Activated CD4-positive, alpha-beta T cell treated with anti-CD3 and anti-CD28 coated beads for 36 hours (primary cell): ENCODE measurements at regions not wholly inside any gene's neighbourhood (a gene's known extent, or its start where the extent isn't known, plus 50 kb on each side); places are given as distances from the start of the nearest gene placed in this dataset.
"Not testable (repeated sequence)": the region's sequence is repeated elsewhere in the genome, so short reads cannot be mapped to it uniquely, and the experiment has no call there.

ENCODE experiments used
- ATAC-seq: fragments of 200-7000 bp; cut with Tn5 transposase; one replicate; pipeline ENCODE4 v1.10.0; 2021; ENCODE audit warnings: mild to moderate bottlenecking, moderate library complexity
- CTCF ChIA-PET: fragments of 350-600 bp; sonication (Branson Sonifier 250); formaldehyde crosslinking; loops from one replicate; lab custom pipeline; 2021; ENCODE audit warnings: antibody characterized with exemption; lab: Charles Lee
- POLR2A ChIA-PET: fragments of 350-600 bp; sonication (Branson Sonifier 250); formaldehyde crosslinking; loops from one replicate; lab custom pipeline; 2021; ENCODE audit warnings: antibody characterized with exemption, inconsistent platforms; lab: Charles Lee
- DNase-seq: peaks from one replicate; pipeline ENCODE4 v3.0.0-alpha.2; 2020
- H3K27ac Mint-ChIP-seq: one replicate; pipeline ENCODE4 v1.8.0; 2021; ENCODE audit warnings: mixed read lengths
- H3K27me3 Mint-ChIP-seq: one replicate; pipeline ENCODE4 v1.8.0; 2021; ENCODE audit warnings: mixed read lengths
- H3K36me3 Mint-ChIP-seq: one replicate; pipeline ENCODE4 v1.8.0; 2021; ENCODE audit warnings: low read depth, mixed read lengths
- H3K4me1 Mint-ChIP-seq: one replicate; pipeline ENCODE4 v1.8.0; 2021; ENCODE audit warnings: mixed read lengths
- H3K4me3 Mint-ChIP-seq: one replicate; pipeline ENCODE4 v1.8.0; 2021; ENCODE audit warnings: mild to moderate bottlenecking, moderate library complexity, mixed read lengths
- H3K9me3 Mint-ChIP-seq: one replicate; pipeline ENCODE4 v1.8.0; 2021; ENCODE audit warnings: low read depth, mixed read lengths
- intact Hi-C, 2 experiments: fragments of 100-400 bp; cut with DNase I in 1 of 2; cut with micrococcal nuclease in 1 of 2; formaldehyde crosslinking; loops; one replicate each; pipeline versions ENCODE4 v1.14.2 to v1.15.1; 2022 to 2024; cut with DNase I, micrococcal nuclease

GRCh38 chr22:27311698-27312550 is 489.6 kb downstream of the MN1 start:
- CTCF ChIA-PET: no interaction called here

GRCh38 chr22:27312565-27312964 is 489.0 kb downstream of the MN1 start:
- Mint-ChIP-seq H3K4me3 (no peak overlapping the region), H3K27ac (no peak overlapping the region), H3K27me3 (peaks cover 12% of the 10 kb centered on the region), H3K4me1 (no peaks in the 10 kb centered on the region), H3K9me3 (peaks cover 6% of the 10 kb centered on the region), H3K36me3 (no peaks in the 10 kb centered on the region)
- DNase-seq: no peak
- no peak for ATAC-seq
- intact Hi-C loops: no loop called here
- ChIA-PET CTCF (no interaction called here), POLR2A (no interaction called here)

More at GRCh38 chr22:27311698-27312550, 489.6 kb downstream of the MN1 start:
- Mint-ChIP-seq H3K27me3 (peaks cover 11% of the 10 kb centered on the region), H3K27ac (no peak overlapping the region), H3K36me3 (no peaks in the 10 kb centered on the region), H3K4me1 (no peaks in the 10 kb centered on the region), H3K4me3 (no peak overlapping the region), H3K9me3 (peaks cover 6% of the 10 kb centered on the region)
- POLR2A ChIA-PET: no interaction called here
- DNase-seq (no peak), ATAC-seq (no peak)
- intact Hi-C loops: no loop called here

GRCh38 chr22:27312966-27313855 is 488.3 kb downstream of the MN1 start:
- ChIA-PET CTCF (no interaction called here), POLR2A (no interaction called here)
- no peaks in the 10 kb centered on the region for H3K36me3 Mint-ChIP-seq
- H3K27me3 Mint-ChIP-seq: peaks cover 17% of the 10 kb centered on the region
- no peak overlapping the region for H3K27ac Mint-ChIP-seq
- ATAC-seq (no peak), DNase-seq (no peak)
- intact Hi-C loops: no loop called here
- peaks cover 2% of the 10 kb centered on the region for H3K9me3 Mint-ChIP-seq
- H3K4me1 Mint-ChIP-seq: no peaks in the 10 kb centered on the region
- no peak overlapping the region for H3K4me3 Mint-ChIP-seq

DNA sequence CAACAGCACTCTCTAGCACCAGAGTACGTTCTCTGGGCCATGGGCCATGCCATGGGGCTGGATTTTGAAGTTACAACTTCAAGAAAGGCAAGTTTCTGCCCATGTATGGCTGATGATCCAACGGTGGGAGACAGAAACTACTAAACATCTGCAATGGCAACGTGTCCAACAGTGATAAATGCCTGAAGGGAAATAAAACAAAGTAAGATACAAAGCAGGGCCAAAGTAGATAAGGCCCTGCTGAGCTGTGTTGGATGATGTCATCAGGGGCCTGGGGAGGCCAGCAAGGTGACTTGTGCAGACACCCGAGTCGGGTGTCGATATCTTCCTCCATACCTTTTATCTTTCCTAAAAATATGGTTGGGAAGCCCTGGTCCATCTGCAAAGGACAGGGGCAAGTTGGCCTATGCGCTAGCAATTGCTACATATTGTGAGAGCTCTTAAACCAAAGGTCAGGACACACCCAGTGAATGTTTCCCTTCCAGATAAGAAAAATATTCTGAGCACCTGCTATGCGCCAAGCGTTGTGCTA is 487.2 kb downstream of the MN1 start:
- Mint-ChIP-seq H3K9me3 (peaks cover 2% of the 10 kb centered on the region), H3K36me3 (no peaks in the 10 kb centered on the region), H3K4me1 (no peaks in the 10 kb centered on the region), H3K4me3 (no peak overlapping the region), H3K27ac (no peak overlapping the region), H3K27me3 (peaks cover 21% of the 10 kb centered on the region)
- ATAC-seq: no peak
- ChIA-PET CTCF (no interaction called here), POLR2A (no interaction called here)
- no peak for DNase-seq
- intact Hi-C loops: no loop called here

GRCh38 chr22:27315833-27316232 is 485.7 kb downstream of the MN1 start:
- H3K27ac Mint-ChIP-seq: no peak overlapping the region
- no peak overlapping the region for H3K4me3 Mint-ChIP-seq
- ChIA-PET POLR2A (no interaction called here), CTCF (no interaction called here)
- H3K36me3 Mint-ChIP-seq: no peaks in the 10 kb centered on the region
- peaks cover 5% of the 10 kb centered on the region for H3K9me3 Mint-ChIP-seq
- no peaks in the 10 kb centered on the region for H3K4me1 Mint-ChIP-seq
- H3K27me3 Mint-ChIP-seq: peaks cover 26% of the 10 kb centered on the region
- ATAC-seq: no peak
- intact Hi-C loops: no loop called here
- no peak for DNase-seq

DNA sequence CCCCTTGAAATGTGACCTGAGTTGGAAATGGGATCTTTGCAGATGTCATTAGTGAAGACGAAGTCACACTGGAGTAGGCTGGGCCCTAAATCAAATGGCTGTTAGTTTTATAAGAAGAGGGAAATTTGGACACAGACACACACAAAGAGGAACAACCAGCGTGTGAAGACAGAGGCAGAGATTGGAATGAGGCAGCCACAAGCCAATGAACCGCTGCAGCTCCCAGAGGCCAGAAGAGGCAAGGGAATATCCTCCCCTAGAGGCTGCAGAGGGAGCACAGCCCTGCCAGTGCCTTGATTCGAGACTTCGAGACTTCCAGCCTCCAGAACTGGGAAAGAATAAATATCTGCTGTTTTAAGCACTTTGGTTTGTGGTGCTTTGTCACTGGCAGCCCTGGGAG is 484.5 kb downstream of the MN1 start:
- DNase-seq: no peak
- Mint-ChIP-seq H3K27ac (no peak overlapping the region), H3K9me3 (peaks cover 5% of the 10 kb centered on the region), H3K4me3 (no peak overlapping the region), H3K36me3 (no peaks in the 10 kb centered on the region), H3K27me3 (peaks cover 30% of the 10 kb centered on the region), H3K4me1 (no peaks in the 10 kb centered on the region)
- intact Hi-C loops: no loop called here
- ATAC-seq: no peak
- CTCF ChIA-PET: no interaction called here
- POLR2A ChIA-PET: no interaction called here

GRCh38 chr22:27317971-27318428 is 483.6 kb downstream of the MN1 start:
- Mint-ChIP-seq H3K27me3 (peaks cover 32% of the 10 kb centered on the region), H3K36me3 (no peaks in the 10 kb centered on the region), H3K4me1 (no peaks in the 10 kb centered on the region), H3K9me3 (peaks cover 5% of the 10 kb centered on the region), H3K4me3 (no peak overlapping the region), H3K27ac (no peak overlapping the region)
- intact Hi-C loops: no loop called here
- POLR2A ChIA-PET: no interaction called here
- ATAC-seq (no peak), DNase-seq (no peak)
- CTCF ChIA-PET: no interaction called here

DNA sequence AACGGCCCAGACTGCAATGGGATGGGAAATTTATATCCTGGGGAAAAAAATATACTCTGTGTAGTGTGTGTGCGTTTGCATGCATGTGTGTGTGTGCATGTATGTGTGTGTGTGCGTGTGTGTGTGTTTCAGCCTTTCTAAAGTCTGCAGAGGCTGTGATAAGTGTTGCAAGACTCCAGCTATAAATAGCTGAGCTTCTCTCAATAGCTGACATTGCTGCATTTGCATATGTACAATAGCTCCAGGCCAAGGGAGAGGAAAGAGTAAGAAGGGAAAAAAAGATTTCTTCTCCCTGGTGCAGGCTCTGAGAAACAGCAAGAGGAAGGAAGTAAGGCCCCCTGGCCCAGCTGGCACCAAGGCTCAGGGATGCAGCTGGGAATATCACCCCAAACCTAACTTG is 483.0 kb downstream of the MN1 start:
- Mint-ChIP-seq H3K4me1 (no peaks in the 10 kb centered on the region), H3K9me3 (peaks cover 5% of the 10 kb centered on the region), H3K36me3 (no peaks in the 10 kb centered on the region), H3K27ac (no peak overlapping the region), H3K27me3 (peaks cover 32% of the 10 kb centered on the region), H3K4me3 (no peak overlapping the region)
- intact Hi-C loops: no loop called here
- DNase-seq: no peak
- ChIA-PET POLR2A (no interaction called here), CTCF (no interaction called here)
- no peak for ATAC-seq

- no peaks in the 10 kb centered on the region for H3K36me3 Mint-ChIP-seq
- no peaks in the 10 kb centered on the region for H3K4me1 Mint-ChIP-seq
- intact Hi-C loops: no loop called here
- no peak overlapping the region for H3K27ac Mint-ChIP-seq
- POLR2A ChIA-PET: no interaction called here
- H3K27me3 Mint-ChIP-seq: peaks cover 24% of the 10 kb centered on the region
- no peak overlapping the region for H3K4me3 Mint-ChIP-seq
- DNase-seq: no peak
- no peak for ATAC-seq
- CTCF ChIA-PET: interaction anchor here (0.6 kb wide), 1 partner anchor 29 kb away, joined by 3 read pairs; no protein-coding TSS in a partner anchor
- peaks cover 5% of the 10 kb centered on the region for H3K9me3 Mint-ChIP-seq
Measured at GRCh38 chr22:27323661-27324060, 477.9 kb downstream of the MN1 start.

GRCh38 chr22:27324908-27325307 is 476.6 kb downstream of the MN1 start:
- POLR2A ChIA-PET, H3K4me3 Mint-ChIP-seq, DNase-seq, intact Hi-C loops, H3K27ac Mint-ChIP-seq, ATAC-seq, H3K9me3 Mint-ChIP-seq, CTCF ChIA-PET, H3K36me3 Mint-ChIP-seq, H3K4me1 Mint-ChIP-seq: not testable (repeated sequence)
- peaks cover 21% of the 10 kb centered on the region for H3K27me3 Mint-ChIP-seq

- ATAC-seq (no peak), DNase-seq (no peak)
- Mint-ChIP-seq H3K4me3 (no peak overlapping the region), H3K27ac (no peak overlapping the region), H3K4me1 (no peaks in the 10 kb centered on the region), H3K9me3 (no peaks in the 10 kb centered on the region), H3K27me3 (peaks cover 21% of the 10 kb centered on the region), H3K36me3 (no peaks in the 10 kb centered on the region)
- ChIA-PET CTCF (no interaction called here), POLR2A (no interaction called here)
- intact Hi-C loops: no loop called here
Measured at GRCh38 chr22:27327497-27327896, 474.1 kb downstream of the MN1 start.
